MM.1S (cell line): ENCODE measurements at regions not wholly inside any gene's neighbourhood (a gene's known extent, or its start where the extent isn't known, plus 50 kb on each side); places are given as distances from the start of the nearest gene placed in this dataset.

Experiments used
- DNase-seq: peaks from one replicate; pipeline ENCODE4 v3.0.0-alpha.2; 2015
- H2AFZ ChIP-seq: fragments of 300-600 bp; sonication (generic); 2 replicates; pipeline ENCODE4 v1.6.0; 2016; ENCODE audit warnings: antibody characterized with exemption, low read length
- H3F3A ChIP-seq: fragments of 300-600 bp; sonication (generic); 2 replicates; pipeline ENCODE4 v1.6.1; 2016; ENCODE audit warnings: mild to moderate bottlenecking, antibody characterized with exemption, low read length, moderate library complexity, mixed read lengths; ENCODE audit not compliant: insufficient read depth
- H3K27ac ChIP-seq: fragments of 300-600 bp; sonication (generic); 2 replicates; pipeline ENCODE4 v1.5.1; 2016; ENCODE audit warnings: mild to moderate bottlenecking, low read length
- H3K27me3 ChIP-seq: fragments of 300-600 bp; sonication (generic); replicated peaks from 2 replicates; pipeline ENCODE4 v1.6.0; 2016; ENCODE audit warnings: low read length; ENCODE audit not compliant: insufficient read depth
- H3K36me3 ChIP-seq: fragments of 300-600 bp; sonication (generic); replicated peaks from 2 replicates; pipeline ENCODE4 v1.6.1; 2016; ENCODE audit warnings: mild to moderate bottlenecking, low read length, mixed read lengths; ENCODE audit not compliant: insufficient read depth
- H3K4me1 ChIP-seq: fragments of 300-600 bp; sonication (generic); 2 replicates; pipeline ENCODE4 v1.6.1; 2016; ENCODE audit warnings: low read length, mixed read lengths
- H3K4me2 ChIP-seq: fragments of 300-600 bp; sonication (generic); 2 replicates; pipeline ENCODE4 v1.6.0; 2016; ENCODE audit warnings: low read depth, low read length
- H3K4me3 ChIP-seq: fragments of 300-600 bp; sonication (generic); 2 replicates; pipeline ENCODE4 v1.5.1; 2016; ENCODE audit warnings: low read length, mixed read lengths
- H3K79me2 ChIP-seq: fragments of 300-600 bp; sonication (generic); 2 replicates; pipeline ENCODE4 v1.6.1; 2016; ENCODE audit warnings: mixed run types, low read length, mixed read lengths
- H3K9ac ChIP-seq: fragments of 300-600 bp; sonication (generic); 2 replicates; pipeline ENCODE4 v1.6.1; 2016; ENCODE audit warnings: low read length, mixed read lengths
- H3K9me2 ChIP-seq: fragments of 300-600 bp; sonication (generic); replicated peaks from 2 replicates; pipeline ENCODE4 v1.6.1; 2016; ENCODE audit warnings: mild to moderate bottlenecking, low read length, mixed read lengths; ENCODE audit not compliant: insufficient read depth
- H3K9me3 ChIP-seq: fragments of 300-600 bp; sonication (generic); replicated peaks from 2 replicates; pipeline ENCODE4 v1.6.1; 2016; ENCODE audit warnings: mild to moderate bottlenecking, low read length, mixed read lengths; ENCODE audit not compliant: insufficient read depth
- H4K20me1 ChIP-seq: fragments of 300-600 bp; sonication (generic); 2 replicates; pipeline ENCODE4 v1.6.1; 2016; ENCODE audit warnings: mild to moderate bottlenecking, low read length, moderate library complexity, mixed read lengths; ENCODE audit not compliant: insufficient read depth
- EZH2 ChIP-seq: fragments of 300-600 bp; sonication (generic); optimal IDR thresholded peaks from 2 replicates; pipeline ENCODE3; 2017; ENCODE audit warnings: low read depth, mild to moderate bottlenecking, antibody characterized with exemption, low read length, mixed read lengths
- EZH2phosphoT487 ChIP-seq: fragments of 300-600 bp; sonication (generic); IDR thresholded peaks from 2 replicates; pipeline ENCODE4 v1.6.1; 2018; ENCODE audit warnings: antibody characterized with exemption, low read length
- TF ChIP-seq, protein P1 (sequence below): fragments of 300-600 bp; sonication (generic); IDR thresholded peaks from 2 replicates; pipeline ENCODE4 v1.5.1; 2016; ENCODE audit warnings: antibody characterized with exemption, low read length, mixed read lengths

DNA sequence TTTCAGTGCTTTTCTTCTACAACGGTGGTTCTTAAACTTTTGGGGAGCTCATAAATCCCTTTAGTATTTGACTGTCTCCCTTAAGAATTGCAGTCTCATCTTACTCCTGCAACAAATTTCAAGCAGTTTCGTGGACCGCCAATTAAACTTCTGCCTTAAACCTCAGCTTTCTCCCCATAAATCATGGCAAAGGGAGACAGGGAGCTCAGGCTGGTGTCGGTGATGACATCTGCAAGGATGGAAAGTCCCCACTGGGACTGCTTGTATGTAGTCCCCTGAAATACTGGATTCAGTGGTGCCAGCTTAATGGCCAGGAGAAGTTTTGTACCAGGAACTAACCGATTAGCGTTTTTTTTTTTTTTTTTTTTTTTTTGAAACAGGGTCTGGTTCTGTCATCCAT lies 148.7 kb upstream of the ITGA6 start:
- Histone ChIP-seq H3K9me3 (no peaks in the 10 kb centered on the region), H3K4me1 (peaks cover 12% of the 10 kb centered on the region), H3K4me2 (no peak overlapping the region), H2AFZ (no peak overlapping the region), H3K27me3 (no peaks in the 10 kb centered on the region), H3K79me2 (no peaks in the 10 kb centered on the region), H3K9me2 (no peaks in the 10 kb centered on the region), H3K4me3 (no peak overlapping the region), H3K36me3 (no peaks in the 10 kb centered on the region), H4K20me1 (no peaks in the 10 kb centered on the region), H3K9ac (no peak overlapping the region), H3F3A (no peaks in the 10 kb centered on the region), H3K27ac (no peak overlapping the region)
- DNase-seq, result no peak
- TF ChIP-seq, protein P1, sequence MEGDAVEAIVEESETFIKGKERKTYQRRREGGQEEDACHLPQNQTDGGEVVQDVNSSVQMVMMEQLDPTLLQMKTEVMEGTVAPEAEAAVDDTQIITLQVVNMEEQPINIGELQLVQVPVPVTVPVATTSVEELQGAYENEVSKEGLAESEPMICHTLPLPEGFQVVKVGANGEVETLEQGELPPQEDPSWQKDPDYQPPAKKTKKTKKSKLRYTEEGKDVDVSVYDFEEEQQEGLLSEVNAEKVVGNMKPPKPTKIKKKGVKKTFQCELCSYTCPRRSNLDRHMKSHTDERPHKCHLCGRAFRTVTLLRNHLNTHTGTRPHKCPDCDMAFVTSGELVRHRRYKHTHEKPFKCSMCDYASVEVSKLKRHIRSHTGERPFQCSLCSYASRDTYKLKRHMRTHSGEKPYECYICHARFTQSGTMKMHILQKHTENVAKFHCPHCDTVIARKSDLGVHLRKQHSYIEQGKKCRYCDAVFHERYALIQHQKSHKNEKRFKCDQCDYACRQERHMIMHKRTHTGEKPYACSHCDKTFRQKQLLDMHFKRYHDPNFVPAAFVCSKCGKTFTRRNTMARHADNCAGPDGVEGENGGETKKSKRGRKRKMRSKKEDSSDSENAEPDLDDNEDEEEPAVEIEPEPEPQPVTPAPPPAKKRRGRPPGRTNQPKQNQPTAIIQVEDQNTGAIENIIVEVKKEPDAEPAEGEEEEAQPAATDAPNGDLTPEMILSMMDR, result no peak
- TF ChIP-seq EZH2, result no peak

GRCh38 chr2:172279214-172279613 lies 148.2 kb upstream of the ITGA6 start:
- no peaks in the 10 kb centered on the region for H3K9me2 ChIP-seq
- H3K9me3 ChIP-seq, result no peaks in the 10 kb centered on the region
- H3K36me3 ChIP-seq, result no peaks in the 10 kb centered on the region
- no peak for TF ChIP-seq EZH2
- TF ChIP-seq, protein P1, result no peak
- no peak for TF ChIP-seq EZH2phosphoT487
- no peaks in the 10 kb centered on the region for H3K27me3 ChIP-seq
- H3K4me2 ChIP-seq, result no peak overlapping the region
- no peak for DNase-seq
- no peaks in the 10 kb centered on the region for H3F3A ChIP-seq
- H3K4me3 ChIP-seq, result no peak overlapping the region
- H3K79me2 ChIP-seq, result no peaks in the 10 kb centered on the region
- peaks cover 12% of the 10 kb centered on the region for H3K4me1 ChIP-seq
- no peak overlapping the region for H3K9ac ChIP-seq
- H3K27ac ChIP-seq, result no peak overlapping the region
- no peak overlapping the region for H2AFZ ChIP-seq
- no peaks in the 10 kb centered on the region for H4K20me1 ChIP-seq

GRCh38 chr2:172279813-172280212 lies 147.6 kb upstream of the ITGA6 start:
- no peak for TF ChIP-seq EZH2
- TF ChIP-seq EZH2phosphoT487, result no peak
- TF ChIP-seq, protein P1, result no peak
- no peak overlapping the region for H3K4me2 ChIP-seq
- no peaks in the 10 kb centered on the region for H4K20me1 ChIP-seq
- H3F3A ChIP-seq, result no peaks in the 10 kb centered on the region
- no peaks in the 10 kb centered on the region for H3K9me2 ChIP-seq
- H3K36me3 ChIP-seq, result no peaks in the 10 kb centered on the region
- H3K27me3 ChIP-seq, result no peaks in the 10 kb centered on the region
- no peaks in the 10 kb centered on the region for H3K79me2 ChIP-seq
- H3K9me3 ChIP-seq, result no peaks in the 10 kb centered on the region
- H3K4me1 ChIP-seq, result peaks cover 12% of the 10 kb centered on the region
- no peak for DNase-seq
- H2AFZ ChIP-seq, result no peak overlapping the region
- no peak overlapping the region for H3K4me3 ChIP-seq
- no peak overlapping the region for H3K9ac ChIP-seq
- H3K27ac ChIP-seq, result no peak overlapping the region
